A673 (cell line): ENCODE measurements at regions not wholly inside any gene's neighbourhood (a gene's known extent, or its start where the extent isn't known, plus 50 kb on each side); places are given as distances from the start of the nearest gene placed in this dataset.

Experiments
- BruUV-seq: library from RNA; stranded (reverse); fragments of 400-500 nt; replicated peaks from 2 replicates; lab custom pipeline; 2021; lab: Mats Ljungman, UMichigan
- CTCF ChIA-PET: fragments of 300-600 bp; sonication (Branson Sonifier 250); formaldehyde crosslinking; loops from one replicate; lab custom pipeline; 2022; ENCODE audit warnings: antibody characterized with exemption; lab: Charles Lee
- POLR2A ChIA-PET: fragments of 300-600 bp; sonication (Branson Sonifier 250); formaldehyde crosslinking; loops from one replicate; lab custom pipeline; 2022; ENCODE audit warnings: antibody characterized with exemption; ENCODE audit not compliant: low non-redundant PET; lab: Charles Lee
- DNase-seq: peaks from one replicate; pipeline ENCODE4 v3.0.0-alpha.2; 2015; ENCODE audit warnings: low spot score
- H3K27ac ChIP-seq: fragments of 200-600 bp; sonication (generic); 2 replicates; pipeline ENCODE4 v1.5.1; 2016; ENCODE audit warnings: mixed run types, low read depth, mild to moderate bottlenecking, mixed read lengths, antibody characterized with exemption, low read length; ENCODE audit not compliant: poor library complexity, severe bottlenecking
- H3K27me3 ChIP-seq: fragments of 200-600 bp; sonication (generic); replicated peaks from 2 replicates; pipeline ENCODE4 v1.6.1; 2017; ENCODE audit warnings: mixed run types, low read depth, mild to moderate bottlenecking, mixed read lengths, antibody characterized with exemption, low read length; ENCODE audit not compliant: insufficient read depth, poor library complexity
- H3K36me3 ChIP-seq: fragments of 200-600 bp; sonication (generic); 2 replicates; pipeline ENCODE4 v1.6.1; 2016; ENCODE audit warnings: mixed run types, mild to moderate bottlenecking, mixed read lengths, antibody characterized with exemption, low read length; ENCODE audit not compliant: insufficient read depth, poor library complexity, severe bottlenecking
- H3K4me1 ChIP-seq: fragments of 200-600 bp; sonication (generic); 2 replicates; pipeline ENCODE4 v1.6.1; 2017; ENCODE audit warnings: mixed run types, mild to moderate bottlenecking, mixed read lengths, antibody characterized with exemption, low read length; ENCODE audit not compliant: insufficient read depth, poor library complexity, severe bottlenecking
- H3K4me3 ChIP-seq: fragments of 200-600 bp; sonication (generic); 2 replicates; pipeline ENCODE4 v1.5.1; 2016; ENCODE audit warnings: low read depth, mixed run types, mild to moderate bottlenecking, mixed read lengths, low read length; ENCODE audit not compliant: poor library complexity, severe bottlenecking
- H3K9me3 ChIP-seq: fragments of 200-600 bp; sonication (generic); 2 replicates; pipeline ENCODE4 v1.6.1; 2016; ENCODE audit warnings: mixed run types, low read depth, mild to moderate bottlenecking, mixed read lengths, antibody characterized with exemption, low read length; ENCODE audit not compliant: poor library complexity, severe bottlenecking
- EZH2 ChIP-seq: fragments of 200-600 bp; sonication (generic); IDR thresholded peaks from 2 replicates; pipeline ENCODE4 v1.6.1; 2017; ENCODE audit warnings: borderline replicate concordance, low read depth, mild to moderate bottlenecking, mixed read lengths, antibody characterized with exemption, low read length; ENCODE audit not compliant: poor library complexity, severe bottlenecking
- intact Hi-C: fragments of 100-400 bp; cut with micrococcal nuclease; formaldehyde crosslinking; loops from one replicate; pipeline ENCODE4 v1.10.0; 2022; ENCODE audit not compliant: unreplicated experiment
- TF ChIP-seq, protein P1 (sequence below): fragments of 300-800, 200-600 bp; sonication (generic); conservative IDR thresholded peaks from 2 replicates; pipeline ENCODE4 v1.5.1; 2017; ENCODE audit warnings: low read depth, mild to moderate bottlenecking, antibody characterized with exemption, low read length, moderate library complexity, mixed read lengths

DNA sequence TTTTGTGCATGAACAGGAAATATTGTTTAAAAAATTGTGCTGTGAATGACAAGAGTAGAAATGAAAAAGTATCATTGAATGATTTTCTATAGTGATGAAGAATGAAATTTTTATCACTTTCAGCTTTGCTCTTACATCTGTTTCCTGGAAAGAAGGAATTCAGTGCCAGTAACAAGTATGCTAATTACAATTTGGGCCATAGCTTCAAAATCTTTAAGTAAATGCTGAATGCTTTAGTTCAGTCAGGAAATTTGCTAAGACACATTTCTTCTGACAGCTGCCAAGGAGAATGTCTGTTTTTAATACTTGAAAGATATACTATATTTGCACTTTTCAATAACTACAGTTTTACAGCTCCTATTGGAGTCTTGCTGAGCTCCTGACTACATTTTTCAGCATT, 203.7 kb upstream of the RSPO3 start:
- TF ChIP-seq EZH2: no peak
- TF ChIP-seq, protein P1, sequence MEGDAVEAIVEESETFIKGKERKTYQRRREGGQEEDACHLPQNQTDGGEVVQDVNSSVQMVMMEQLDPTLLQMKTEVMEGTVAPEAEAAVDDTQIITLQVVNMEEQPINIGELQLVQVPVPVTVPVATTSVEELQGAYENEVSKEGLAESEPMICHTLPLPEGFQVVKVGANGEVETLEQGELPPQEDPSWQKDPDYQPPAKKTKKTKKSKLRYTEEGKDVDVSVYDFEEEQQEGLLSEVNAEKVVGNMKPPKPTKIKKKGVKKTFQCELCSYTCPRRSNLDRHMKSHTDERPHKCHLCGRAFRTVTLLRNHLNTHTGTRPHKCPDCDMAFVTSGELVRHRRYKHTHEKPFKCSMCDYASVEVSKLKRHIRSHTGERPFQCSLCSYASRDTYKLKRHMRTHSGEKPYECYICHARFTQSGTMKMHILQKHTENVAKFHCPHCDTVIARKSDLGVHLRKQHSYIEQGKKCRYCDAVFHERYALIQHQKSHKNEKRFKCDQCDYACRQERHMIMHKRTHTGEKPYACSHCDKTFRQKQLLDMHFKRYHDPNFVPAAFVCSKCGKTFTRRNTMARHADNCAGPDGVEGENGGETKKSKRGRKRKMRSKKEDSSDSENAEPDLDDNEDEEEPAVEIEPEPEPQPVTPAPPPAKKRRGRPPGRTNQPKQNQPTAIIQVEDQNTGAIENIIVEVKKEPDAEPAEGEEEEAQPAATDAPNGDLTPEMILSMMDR: no peak
- BruUV-seq: no TSS peak
- CTCF ChIA-PET: no interaction called here
- Histone ChIP-seq H3K4me1 (peaks cover 19% of the 10 kb centered on the region), H3K27me3 (no peaks in the 10 kb centered on the region), H3K36me3 (no peaks in the 10 kb centered on the region), H3K27ac (peak overlapping the region; percentile 65), H3K4me3 (no peak overlapping the region), H3K9me3 (no peaks in the 10 kb centered on the region)
- POLR2A ChIA-PET: no interaction called here
- intact Hi-C loops: no loop called here
- peak; percentile 16 for DNase-seq

GRCh38 chr6:126919947-126920346, 198.5 kb upstream of the RSPO3 start:
- DNase-seq: peak; percentile 6
- POLR2A ChIA-PET: no interaction called here
- no peak overlapping the region for H3K27ac ChIP-seq
- CTCF ChIA-PET: no interaction called here
- no peaks in the 10 kb centered on the region for H3K36me3 ChIP-seq
- no peak overlapping the region for H3K4me3 ChIP-seq
- no TSS peak for BruUV-seq
- intact Hi-C loops: no loop called here
- TF ChIP-seq, protein P1: no peak
- no peak for TF ChIP-seq EZH2
- no peaks in the 10 kb centered on the region for H3K27me3 ChIP-seq
- H3K9me3 ChIP-seq: no peaks in the 10 kb centered on the region
- H3K4me1 ChIP-seq: peaks cover 10% of the 10 kb centered on the region

DNA sequence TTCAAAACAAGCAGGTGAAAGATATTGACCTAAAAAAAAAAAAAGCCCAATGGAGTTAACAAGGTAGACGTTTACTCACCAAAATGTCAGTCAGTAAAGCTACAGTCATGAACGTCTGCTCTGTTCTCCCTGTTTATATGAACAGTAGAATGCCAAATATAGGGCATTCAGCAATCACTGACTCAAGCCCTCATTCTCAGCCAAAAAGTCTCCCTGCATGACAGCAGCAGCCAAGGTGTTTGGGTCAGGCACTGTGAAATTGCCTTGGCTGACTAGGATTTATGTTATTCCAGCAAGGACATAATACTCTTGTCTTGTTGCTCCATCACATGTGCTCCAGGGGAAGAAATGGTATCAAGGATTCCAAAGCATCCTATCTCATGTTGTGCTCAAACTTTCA, 194.7 kb upstream of the RSPO3 start:
- Histone ChIP-seq H3K4me1 (no peaks in the 10 kb centered on the region), H3K9me3 (no peaks in the 10 kb centered on the region), H3K27me3 (no peaks in the 10 kb centered on the region), H3K4me3 (no peak overlapping the region), H3K36me3 (no peaks in the 10 kb centered on the region), H3K27ac (no peak overlapping the region)
- ChIA-PET CTCF (no interaction called here), POLR2A (no interaction called here)
- TF ChIP-seq, protein P1: no peak
- TF ChIP-seq EZH2: no peak
- no TSS peak for BruUV-seq
- no peak for DNase-seq
- intact Hi-C loops: no loop called here
